ENCODE measurements at regions not wholly inside any gene's neighbourhood (a gene's known extent, or its start where the extent isn't known, plus 50 kb on each side); places are given as distances from the start of the nearest gene placed in this dataset.
"Not testable (repeated sequence)": the region's sequence is repeated elsewhere in the genome, so short reads cannot be mapped to it uniquely, and the experiment has no call there.

DNA sequence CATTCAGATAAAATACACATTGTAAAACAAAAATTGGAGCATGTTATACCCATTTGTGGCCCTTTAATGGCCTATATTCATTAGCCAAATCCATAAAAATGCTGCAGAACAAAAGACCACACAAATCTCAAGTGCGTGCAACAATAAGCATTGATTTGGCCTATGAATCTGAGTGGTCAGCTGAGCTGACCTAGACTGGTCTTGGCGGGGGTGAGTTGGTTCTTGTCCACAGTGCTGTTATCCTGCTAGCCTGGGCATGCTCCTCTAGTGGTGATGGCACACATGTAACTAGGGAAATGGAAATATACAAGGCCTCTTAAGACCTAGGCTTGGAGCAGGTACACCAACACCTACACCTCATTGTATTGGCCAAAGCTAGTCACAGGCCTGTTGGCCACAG lies 122.2 kb upstream of the TBCA start:
- TF ChIP-seq, protein P1, sequence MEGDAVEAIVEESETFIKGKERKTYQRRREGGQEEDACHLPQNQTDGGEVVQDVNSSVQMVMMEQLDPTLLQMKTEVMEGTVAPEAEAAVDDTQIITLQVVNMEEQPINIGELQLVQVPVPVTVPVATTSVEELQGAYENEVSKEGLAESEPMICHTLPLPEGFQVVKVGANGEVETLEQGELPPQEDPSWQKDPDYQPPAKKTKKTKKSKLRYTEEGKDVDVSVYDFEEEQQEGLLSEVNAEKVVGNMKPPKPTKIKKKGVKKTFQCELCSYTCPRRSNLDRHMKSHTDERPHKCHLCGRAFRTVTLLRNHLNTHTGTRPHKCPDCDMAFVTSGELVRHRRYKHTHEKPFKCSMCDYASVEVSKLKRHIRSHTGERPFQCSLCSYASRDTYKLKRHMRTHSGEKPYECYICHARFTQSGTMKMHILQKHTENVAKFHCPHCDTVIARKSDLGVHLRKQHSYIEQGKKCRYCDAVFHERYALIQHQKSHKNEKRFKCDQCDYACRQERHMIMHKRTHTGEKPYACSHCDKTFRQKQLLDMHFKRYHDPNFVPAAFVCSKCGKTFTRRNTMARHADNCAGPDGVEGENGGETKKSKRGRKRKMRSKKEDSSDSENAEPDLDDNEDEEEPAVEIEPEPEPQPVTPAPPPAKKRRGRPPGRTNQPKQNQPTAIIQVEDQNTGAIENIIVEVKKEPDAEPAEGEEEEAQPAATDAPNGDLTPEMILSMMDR (conservative IDR thresholded peaks at IDR 0.05; ENCODE audit: low read depth, low read length), result no peak
- TF ChIP-seq EZH2 (IDR thresholded peaks at IDR 0.05; ENCODE audit: low read length, unreplicated experiment) (no peak), EZH2phosphoT487 (IDR thresholded peaks at IDR 0.05; ENCODE audit: borderline replicate concordance, low read length) (no peak)

DNA sequence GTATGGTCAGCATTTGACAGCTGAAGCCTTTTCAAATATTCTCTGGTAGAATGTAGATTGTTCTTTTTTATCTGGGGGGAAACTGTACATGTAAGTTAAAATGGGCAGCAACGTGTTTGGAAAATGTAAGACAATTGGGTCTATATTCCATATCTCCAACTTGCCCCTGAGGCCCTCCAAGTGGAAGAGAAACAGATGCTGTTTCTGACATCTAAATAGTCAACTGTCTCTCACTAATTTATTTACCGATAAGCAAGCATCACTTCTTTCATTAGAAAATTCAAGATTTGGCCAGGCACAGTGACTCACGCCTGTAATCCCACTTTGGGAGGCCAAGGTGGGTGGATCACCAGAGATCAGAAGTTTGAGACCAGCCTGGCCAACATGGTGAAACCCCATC lies 120.2 kb upstream of the TBCA start:
- Histone ChIP-seq H2AFZ (ENCODE audit: low read length) (no peak overlapping the region), H3K4me3 (ENCODE audit: low read length) (no peak overlapping the region), H4K20me1 (ENCODE audit: low read length) (no peaks in the 10 kb centered on the region), H3K9ac (ENCODE audit: low read length) (no peak overlapping the region), H3K9me3 (ENCODE audit: low read length) (no peaks in the 10 kb centered on the region), H3K79me2 (ENCODE audit: low read length) (no peaks in the 10 kb centered on the region), H3K27me3 (ENCODE audit: low read length) (no peaks in the 10 kb centered on the region), H3K36me3 (ENCODE audit: low read depth, low read length) (no peaks in the 10 kb centered on the region), H3K4me1 (ENCODE audit: insufficient read depth, low read length) (peaks cover 26% of the 10 kb centered on the region), H3K4me2 (ENCODE audit: low read length) (no peak overlapping the region), H3F3A (ENCODE audit: low read length, unreplicated experiment) (no peaks in the 10 kb centered on the region), H3K9me2 (replicated peaks; ENCODE audit: low read length) (no peaks in the 10 kb centered on the region), H3K27ac (ENCODE audit: low read length) (no peak overlapping the region)
- DNase-seq (no peak), ATAC-seq (no peak)
- ChIA-PET POLR2A (ENCODE audit: unreplicated experiment) (no interaction called here), CTCF (no interaction called here)
- BruUV-seq (replicated peaks), result no TSS peak
- TF ChIP-seq EZH2 (IDR thresholded peaks at IDR 0.05; ENCODE audit: low read length, unreplicated experiment) (no peak), EZH2phosphoT487 (IDR thresholded peaks at IDR 0.05; ENCODE audit: borderline replicate concordance, low read length) (no peak)
- TF ChIP-seq, protein P1 (conservative IDR thresholded peaks at IDR 0.05; ENCODE audit: low read depth, low read length), result no peak
- intact Hi-C loops (cut with micrococcal nuclease), result no loop called here

More for the DNA sequence above, 122.2 kb upstream of the TBCA start:
- no TSS peak for BruUV-seq (replicated peaks)
- Histone ChIP-seq H3K36me3 (ENCODE audit: low read depth, low read length) (no peaks in the 10 kb centered on the region), H3K9me2 (replicated peaks; ENCODE audit: low read length) (no peaks in the 10 kb centered on the region), H3K27me3 (ENCODE audit: low read length) (no peaks in the 10 kb centered on the region), H3K4me2 (ENCODE audit: low read length) (no peak overlapping the region), H3K4me3 (ENCODE audit: low read length) (no peak overlapping the region), H3K27ac (ENCODE audit: low read length) (no peak overlapping the region), H3F3A (ENCODE audit: low read length, unreplicated experiment) (no peaks in the 10 kb centered on the region), H2AFZ (ENCODE audit: low read length) (no peak overlapping the region), H3K4me1 (ENCODE audit: insufficient read depth, low read length) (peaks cover 9% of the 10 kb centered on the region; the same call in 1 of the 2 replicates), H3K9me3 (ENCODE audit: low read length) (no peaks in the 10 kb centered on the region), H3K9ac (ENCODE audit: low read length) (no peak overlapping the region), H3K79me2 (ENCODE audit: low read length) (no peaks in the 10 kb centered on the region), H4K20me1 (ENCODE audit: low read length) (no peaks in the 10 kb centered on the region)
- CTCF ChIA-PET, result no interaction called here
- ATAC-seq (no peak), DNase-seq (no peak)
- intact Hi-C loops (cut with micrococcal nuclease), result no loop called here
- POLR2A ChIA-PET (ENCODE audit: unreplicated experiment), result no interaction called here

DNA sequence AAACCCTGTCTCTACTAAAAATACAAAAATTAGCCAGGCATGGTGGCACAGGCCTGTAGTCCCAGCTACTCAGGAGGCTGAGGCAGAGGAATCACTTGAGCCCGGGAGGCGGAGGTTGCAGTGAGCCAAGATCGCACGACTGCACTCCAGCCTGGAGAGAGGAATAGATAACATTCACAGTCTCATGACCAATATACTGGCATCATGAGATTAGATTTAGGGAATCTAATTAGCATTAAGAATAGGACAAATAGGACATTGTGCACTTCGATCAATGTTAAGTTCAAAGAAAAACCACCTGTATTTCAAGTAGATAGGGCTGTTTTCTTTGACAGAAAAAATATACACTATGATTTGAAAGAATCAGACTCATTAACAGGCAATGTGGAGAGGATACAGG lies 118.0 kb upstream of the TBCA start:
- CTCF ChIA-PET; H4K20me1 ChIP-seq (ENCODE audit: low read length); H3K4me3 ChIP-seq (ENCODE audit: low read length); H3K9ac ChIP-seq (ENCODE audit: low read length); ATAC-seq; H2AFZ ChIP-seq (ENCODE audit: low read length); DNase-seq; POLR2A ChIA-PET (ENCODE audit: unreplicated experiment); H3K79me2 ChIP-seq (ENCODE audit: low read length); H3F3A ChIP-seq (ENCODE audit: low read length, unreplicated experiment); H3K9me3 ChIP-seq (ENCODE audit: low read length); H3K9me2 ChIP-seq (replicated peaks; ENCODE audit: low read length); intact Hi-C loops (cut with micrococcal nuclease); H3K36me3 ChIP-seq (ENCODE audit: low read depth, low read length); H3K27me3 ChIP-seq (ENCODE audit: low read length); BruUV-seq (replicated peaks): not testable (repeated sequence)
- peak overlapping the region; percentile 6; the same call in 1 of the 2 replicates for H3K4me2 ChIP-seq (ENCODE audit: low read length)
- H3K27ac ChIP-seq (ENCODE audit: low read length), result peak overlapping the region; percentile 92
- peaks cover 26% of the 10 kb centered on the region for H3K4me1 ChIP-seq (ENCODE audit: insufficient read depth, low read length)
